ENCODE measurements at regions not wholly inside any gene's neighbourhood (a gene's known extent, or its start where the extent isn't known, plus 50 kb on each side); places are given as distances from the start of the nearest gene placed in this dataset.

- DNase-seq: no peak
Observed at GRCh38 chr13:40377783-40378182, 288.7 kb downstream of the FOXO1 start.

GRCh38 chr13:40379196-40379595 is 287.2 kb downstream of the FOXO1 start:
- DNase-seq: no peak

GRCh38 chr13:40379794-40380578 is 286.5 kb downstream of the FOXO1 start:
- DNase-seq: no peak

GRCh38 chr13:40381935-40382764 is 284.3 kb downstream of the FOXO1 start:
- DNase-seq: no peak

GRCh38 chr13:40383132-40383531 is 283.3 kb downstream of the FOXO1 start:
- DNase-seq: no peak

GRCh38 chr13:40383885-40384284 is 282.6 kb downstream of the FOXO1 start:
- no peak for DNase-seq

- no peak for DNase-seq
Observed at GRCh38 chr13:40384976-40385857, 281.2 kb downstream of the FOXO1 start.

- DNase-seq: no peak
Observed at GRCh38 chr13:40385858-40386180, 280.6 kb downstream of the FOXO1 start.

GRCh38 chr13:40386586-40386985 is 279.9 kb downstream of the FOXO1 start:
- DNase-seq: no peak

GRCh38 chr13:40387775-40388174 is 278.7 kb downstream of the FOXO1 start:
- DNase-seq: no peak

GRCh38 chr13:40388617-40389016 is 277.8 kb downstream of the FOXO1 start:
- peak; percentile 86 for DNase-seq

GRCh38 chr13:40389081-40389641 is 277.3 kb downstream of the FOXO1 start:
- DNase-seq: peak; percentile 49

GRCh38 chr13:40390401-40390916 is 276.0 kb downstream of the FOXO1 start:
- no peak for DNase-seq

- no peak for DNase-seq
Observed at GRCh38 chr13:40391788-40392187, 274.7 kb downstream of the FOXO1 start.

- no peak for DNase-seq
Observed at GRCh38 chr13:40394304-40394985, 272.0 kb downstream of the FOXO1 start.

GRCh38 chr13:40398065-40398464 is 268.4 kb downstream of the FOXO1 start:
- DNase-seq: no peak

- DNase-seq: no peak
Observed at GRCh38 chr13:40399756-40400155, 266.7 kb downstream of the FOXO1 start.

GRCh38 chr13:40401911-40402776 is 264.3 kb downstream of the FOXO1 start:
- DNase-seq: peak; percentile 85

- DNase-seq: no peak
Observed at GRCh38 chr13:40402931-40403431, 263.5 kb downstream of the FOXO1 start.

GRCh38 chr13:40403509-40404241 is 262.8 kb downstream of the FOXO1 start:
- DNase-seq: no peak

All from CD4-positive, alpha-beta T cell treated with Interferon gamma for 1 hour (primary cell).